Activated CD4-positive, alpha-beta T cell treated with anti-CD3 and anti-CD28 coated beads for 36 hours (primary cell): ENCODE measurements at regions not wholly inside any gene's neighbourhood (a gene's known extent, or its start where the extent isn't known, plus 50 kb on each side); places are given as distances from the start of the nearest gene placed in this dataset.

Experiments
- ATAC-seq: fragments of 200-7000 bp; cut with Tn5 transposase; one replicate; pipeline ENCODE4 v1.10.0; 2021; ENCODE audit warnings: mild to moderate bottlenecking, moderate library complexity
- CTCF ChIA-PET: fragments of 350-600 bp; sonication (Branson Sonifier 250); formaldehyde crosslinking; loops from one replicate; lab custom pipeline; 2021; ENCODE audit warnings: antibody characterized with exemption; lab: Charles Lee
- POLR2A ChIA-PET: fragments of 350-600 bp; sonication (Branson Sonifier 250); formaldehyde crosslinking; loops from one replicate; lab custom pipeline; 2021; ENCODE audit warnings: antibody characterized with exemption, inconsistent platforms; lab: Charles Lee
- DNase-seq: peaks from one replicate; pipeline ENCODE4 v3.0.0-alpha.2; 2020
- H3K27ac Mint-ChIP-seq: one replicate; pipeline ENCODE4 v1.8.0; 2021; ENCODE audit warnings: mixed read lengths
- H3K27me3 Mint-ChIP-seq: one replicate; pipeline ENCODE4 v1.8.0; 2021; ENCODE audit warnings: mixed read lengths
- H3K36me3 Mint-ChIP-seq: one replicate; pipeline ENCODE4 v1.8.0; 2021; ENCODE audit warnings: low read depth, mixed read lengths
- H3K4me1 Mint-ChIP-seq: one replicate; pipeline ENCODE4 v1.8.0; 2021; ENCODE audit warnings: mixed read lengths
- H3K4me3 Mint-ChIP-seq: one replicate; pipeline ENCODE4 v1.8.0; 2021; ENCODE audit warnings: mild to moderate bottlenecking, moderate library complexity, mixed read lengths
- H3K9me3 Mint-ChIP-seq: one replicate; pipeline ENCODE4 v1.8.0; 2021; ENCODE audit warnings: low read depth, mixed read lengths
- intact Hi-C, 2 experiments: fragments of 100-400 bp; cut with DNase I in 1 of 2; cut with micrococcal nuclease in 1 of 2; formaldehyde crosslinking; loops; one replicate each; pipeline versions ENCODE4 v1.14.2 to v1.15.1; 2022 to 2024; cut with DNase I, micrococcal nuclease

DNA sequence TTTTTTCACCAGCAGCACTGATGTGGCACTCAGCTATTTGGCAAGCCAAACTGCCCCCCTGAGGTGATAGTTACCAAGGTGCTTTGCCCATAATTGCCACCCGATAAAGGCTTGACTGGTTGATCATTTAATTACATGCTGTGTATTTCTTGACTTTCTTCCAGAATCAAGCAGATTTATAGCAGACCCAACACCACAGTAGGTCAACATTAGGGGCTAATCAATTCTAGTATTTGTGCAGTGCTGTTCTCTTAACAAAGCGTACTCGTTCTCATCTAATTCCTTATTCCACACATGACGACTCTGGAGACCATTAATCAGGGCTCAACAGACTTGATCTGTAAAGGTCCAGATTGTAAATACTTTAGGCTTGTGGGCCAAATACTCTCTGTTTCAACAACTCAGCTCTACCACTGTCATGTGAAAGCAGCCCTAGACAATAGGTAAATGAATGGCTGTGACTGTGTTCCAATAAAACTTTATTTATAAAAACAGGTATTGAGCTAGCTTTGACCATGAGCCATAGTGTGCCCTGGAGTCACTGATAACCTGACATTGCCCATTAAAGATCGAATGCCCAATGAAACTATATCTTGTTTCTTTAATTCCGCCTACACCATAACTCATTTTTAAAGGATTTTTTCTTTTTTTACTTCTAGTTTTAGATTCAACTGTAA is 119.1 kb upstream of the TMC3 start:
- ChIA-PET POLR2A (no interaction called here), CTCF (interaction anchor here (1.9 kb wide), 1 partner anchor 12 kb away, joined by 5 read pairs; no protein-coding TSS in a partner anchor)
- Mint-ChIP-seq H3K4me1 (no peaks in the 10 kb centered on the region), H3K27me3 (no peaks in the 10 kb centered on the region), H3K27ac (no peak overlapping the region), H3K4me3 (no peak overlapping the region), H3K9me3 (no peaks in the 10 kb centered on the region), H3K36me3 (no peaks in the 10 kb centered on the region)
- intact Hi-C loops: no loop called here
- no peak for DNase-seq
- ATAC-seq: no peak

DNA sequence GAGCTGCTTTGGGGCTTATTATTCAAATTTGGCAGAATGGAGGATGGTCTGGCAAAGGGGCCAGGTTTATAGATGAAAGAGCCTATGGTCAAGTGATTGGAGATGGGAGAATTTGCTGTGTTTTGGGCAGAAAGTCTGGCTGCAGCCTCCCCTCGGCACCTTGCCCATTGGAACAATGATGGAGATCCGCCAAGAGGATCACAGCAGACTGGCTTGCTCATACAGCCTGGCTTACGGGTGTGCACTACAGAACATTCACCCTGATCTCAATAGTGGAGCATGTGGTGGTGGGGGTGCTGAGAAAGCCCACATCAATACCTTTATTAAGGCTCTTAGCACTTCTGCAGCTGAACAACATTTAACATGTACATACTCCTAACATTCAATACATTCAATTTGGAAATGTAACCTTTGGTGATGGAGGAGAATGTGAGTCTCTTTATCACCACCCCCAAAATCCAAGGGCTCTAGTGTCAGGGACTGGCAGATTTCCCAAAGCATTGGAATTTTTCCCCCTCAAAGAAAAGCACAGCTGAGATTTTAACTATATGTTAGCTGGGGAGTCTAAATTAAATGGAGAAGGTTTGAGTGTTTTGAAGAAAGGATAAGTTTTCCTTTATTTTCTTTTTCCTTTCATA is 118.4 kb upstream of the TMC3 start:
- Mint-ChIP-seq H3K4me3 (no peak overlapping the region), H3K27me3 (no peaks in the 10 kb centered on the region), H3K4me1 (no peaks in the 10 kb centered on the region), H3K9me3 (no peaks in the 10 kb centered on the region), H3K27ac (no peak overlapping the region), H3K36me3 (no peaks in the 10 kb centered on the region)
- DNase-seq (no peak), ATAC-seq (no peak)
- ChIA-PET CTCF (interaction anchor here (1.9 kb wide), 1 partner anchor 11 kb away, joined by 5 read pairs; no protein-coding TSS in a partner anchor), POLR2A (no interaction called here)
- intact Hi-C loops: no loop called here

DNA sequence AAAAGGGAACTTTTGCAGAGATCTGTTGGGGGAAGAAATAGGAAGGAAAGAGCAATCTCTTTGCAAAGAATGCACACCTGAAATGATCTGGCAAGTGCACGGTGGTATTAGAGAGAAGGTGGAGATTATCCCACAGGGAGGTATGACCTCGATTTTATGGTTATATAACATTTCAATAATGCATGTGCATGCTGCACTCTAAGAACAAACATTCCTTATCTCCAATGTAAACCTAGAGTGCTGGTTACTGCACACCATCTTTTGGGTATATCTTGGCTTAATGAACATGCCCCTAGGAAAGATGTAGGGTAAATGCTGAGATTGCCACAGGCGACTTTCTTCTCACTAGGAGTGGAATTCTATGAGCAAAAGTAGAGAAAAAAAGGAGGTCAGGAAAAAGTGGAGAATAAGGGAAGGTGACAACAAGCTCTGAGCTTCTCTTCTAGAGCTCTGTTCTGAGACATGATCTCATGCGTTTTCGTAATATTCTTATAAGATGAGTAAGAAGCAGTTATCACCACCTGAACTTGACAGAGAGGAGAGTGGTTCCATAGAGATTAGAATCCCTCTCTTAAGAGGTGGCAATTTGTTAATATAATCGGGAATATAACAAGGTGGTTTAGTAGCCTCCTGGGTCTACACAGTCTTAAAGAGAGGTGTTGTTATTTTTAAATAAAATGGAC is 117.5 kb upstream of the TMC3 start:
- CTCF ChIA-PET: interaction anchor here (1.3 kb wide), 1 partner anchor 226 kb away, joined by 3 read pairs; no protein-coding TSS in a partner anchor
- no peak overlapping the region for H3K27ac Mint-ChIP-seq
- DNase-seq (no peak), ATAC-seq (no peak)
- H3K36me3 Mint-ChIP-seq: no peaks in the 10 kb centered on the region
- POLR2A ChIA-PET: no interaction called here
- no peak overlapping the region for H3K4me3 Mint-ChIP-seq
- H3K9me3 Mint-ChIP-seq: no peaks in the 10 kb centered on the region
- intact Hi-C loops: no loop called here
- H3K4me1 Mint-ChIP-seq: no peaks in the 10 kb centered on the region
- H3K27me3 Mint-ChIP-seq: peaks cover 2% of the 10 kb centered on the region

DNA sequence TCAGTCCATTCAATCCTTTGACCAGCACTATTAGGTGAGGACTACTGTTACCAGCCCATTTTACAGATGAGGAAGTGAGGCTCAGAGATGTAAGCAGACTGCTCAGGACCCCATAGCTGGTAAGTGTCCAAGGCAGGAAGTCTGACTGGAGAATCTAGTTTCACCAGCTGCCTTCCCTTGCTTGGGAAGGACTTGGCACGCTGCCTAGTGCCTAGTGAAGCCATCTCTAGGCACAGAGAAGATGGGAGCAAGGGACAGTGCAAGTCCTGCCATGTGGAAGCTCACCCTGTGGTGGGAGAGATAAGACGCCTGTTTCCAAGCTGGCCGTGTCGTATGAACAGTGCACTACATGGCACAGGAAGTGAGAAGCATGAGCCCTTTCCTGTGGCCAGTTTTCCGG is 111.8 kb upstream of the TMC3 start:
- ChIA-PET POLR2A (no interaction called here), CTCF (interaction anchor here (0.7 kb wide), 1 partner anchor 681 kb away, joined by 3 read pairs; no protein-coding TSS in a partner anchor)
- H3K36me3 Mint-ChIP-seq: no peaks in the 10 kb centered on the region
- no peak overlapping the region for H3K27ac Mint-ChIP-seq
- no peak overlapping the region for H3K4me3 Mint-ChIP-seq
- intact Hi-C loops: no loop called here
- DNase-seq: no peak
- H3K4me1 Mint-ChIP-seq: no peaks in the 10 kb centered on the region
- peaks cover 2% of the 10 kb centered on the region for H3K27me3 Mint-ChIP-seq
- no peaks in the 10 kb centered on the region for H3K9me3 Mint-ChIP-seq
- no peak for ATAC-seq

DNA sequence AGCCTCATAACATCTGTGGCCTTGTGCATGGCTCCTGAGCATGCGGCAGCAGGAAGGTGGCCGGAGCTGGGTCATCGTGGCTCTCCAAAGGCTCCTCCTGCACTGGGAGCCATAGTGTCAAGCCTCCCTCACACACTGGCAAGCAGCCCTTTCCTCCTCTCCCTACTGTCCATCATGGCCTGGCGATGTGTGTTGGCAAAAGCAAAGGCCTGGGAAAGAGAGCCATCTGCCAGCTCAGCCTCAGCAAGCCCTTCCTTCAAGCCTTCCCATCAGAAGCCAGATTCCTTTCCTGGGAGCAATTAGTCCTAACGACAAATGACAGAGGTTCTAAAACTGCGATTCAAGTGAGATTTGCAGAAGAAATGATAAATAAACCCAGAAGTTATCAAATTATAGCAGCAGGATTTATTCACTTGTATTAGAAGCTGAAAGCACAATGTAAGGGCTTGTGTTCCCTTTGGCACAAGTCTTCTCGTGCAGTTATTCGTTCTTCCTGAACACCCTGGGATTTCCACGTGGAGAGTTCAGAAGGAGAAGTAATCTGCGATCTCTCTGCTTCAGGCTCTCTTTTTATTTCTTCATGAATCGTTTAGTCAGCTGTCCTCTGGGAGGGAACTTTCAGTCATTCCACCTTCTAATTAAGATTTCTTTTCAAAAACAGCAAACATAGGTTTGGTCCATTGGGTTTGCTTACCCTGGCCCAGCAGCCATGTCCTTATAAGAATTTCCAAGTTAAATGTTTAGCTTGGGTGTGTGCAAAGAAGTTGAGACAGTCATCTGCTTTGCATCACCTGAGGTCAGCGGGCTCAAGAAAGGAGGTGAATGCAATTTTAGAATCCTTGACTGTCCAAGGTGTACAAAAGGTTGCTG is 110.3 kb upstream of the TMC3 start:
- no peaks in the 10 kb centered on the region for H3K36me3 Mint-ChIP-seq
- DNase-seq (no peak), ATAC-seq (no peak)
- no peaks in the 10 kb centered on the region for H3K4me1 Mint-ChIP-seq
- intact Hi-C loops: loop anchor here (5.0 kb wide), 2 partner anchors 623 to 713 kb away; no protein-coding TSS in a partner anchor
- H3K27ac Mint-ChIP-seq: no peak overlapping the region
- H3K27me3 Mint-ChIP-seq: peaks cover 4% of the 10 kb centered on the region
- H3K9me3 Mint-ChIP-seq: no peaks in the 10 kb centered on the region
- H3K4me3 Mint-ChIP-seq: no peak overlapping the region
- ChIA-PET CTCF (interaction anchor here (0.8 kb wide), 1 partner anchor 378 kb away, joined by 3 read pairs; no protein-coding TSS in a partner anchor), POLR2A (interaction anchor here (0.7 kb wide), 1 partner anchor 299 kb away, joined by 3 read pairs; no protein-coding TSS in a partner anchor)

DNA sequence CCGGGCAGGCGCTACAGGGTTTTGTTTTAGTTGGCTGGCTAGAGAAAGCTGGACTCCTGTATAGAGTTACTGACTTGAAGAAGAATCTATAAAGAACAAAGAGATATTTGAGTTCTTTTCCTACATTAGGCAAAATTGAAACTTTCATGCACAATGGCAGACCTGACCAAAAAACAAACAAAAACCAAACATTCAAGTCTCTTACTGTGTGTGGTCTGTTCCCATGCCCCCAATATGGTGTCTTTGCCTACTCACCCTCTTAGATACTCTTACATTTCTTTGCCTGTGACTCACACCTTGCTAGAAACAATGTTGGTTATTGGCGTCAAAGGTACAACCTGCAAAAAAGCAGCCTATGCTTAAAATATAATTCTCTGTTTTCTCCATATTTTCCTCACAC is 109.5 kb upstream of the TMC3 start:
- ChIA-PET CTCF (no interaction called here), POLR2A (no interaction called here)
- DNase-seq (no peak), ATAC-seq (no peak)
- Mint-ChIP-seq H3K36me3 (no peaks in the 10 kb centered on the region), H3K27ac (no peak overlapping the region), H3K4me1 (no peaks in the 10 kb centered on the region), H3K4me3 (no peak overlapping the region), H3K27me3 (peaks cover 4% of the 10 kb centered on the region), H3K9me3 (no peaks in the 10 kb centered on the region)
- intact Hi-C loops: loop anchor here (5.0 kb wide), 2 partner anchors 624 to 714 kb away; no protein-coding TSS in a partner anchor

DNA sequence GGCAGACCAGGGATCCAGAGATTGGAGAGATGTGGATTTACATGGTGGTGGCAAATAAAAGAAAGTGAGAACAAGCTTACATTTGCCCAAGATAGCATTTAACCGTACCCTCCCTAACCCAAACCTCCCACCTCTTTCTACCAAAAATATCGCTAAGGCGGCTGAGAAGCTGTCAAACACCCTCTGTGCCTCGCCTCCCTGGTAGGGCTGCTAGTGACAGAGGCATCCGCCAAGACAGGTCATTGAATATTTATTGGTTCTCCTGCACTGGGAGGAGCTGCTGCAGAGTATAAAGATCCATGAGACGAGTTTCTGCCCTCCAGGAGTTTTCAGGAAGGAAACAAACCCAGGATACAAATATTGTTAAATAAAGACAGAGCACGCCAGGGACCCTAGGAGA is 107.3 kb upstream of the TMC3 start:
- H3K27ac Mint-ChIP-seq: no peak overlapping the region
- H3K4me3 Mint-ChIP-seq: no peak overlapping the region
- H3K27me3 Mint-ChIP-seq: peaks cover 2% of the 10 kb centered on the region
- POLR2A ChIA-PET: no interaction called here
- ATAC-seq (no peak), DNase-seq (no peak)
- intact Hi-C loops: loop anchor here (2.0 to 5.0 kb wide), 5 partner anchors 565 to 717 kb away; partner anchors contain the start of gene MEX3B (in 1 of the 2)
- H3K36me3 Mint-ChIP-seq: no peaks in the 10 kb centered on the region
- no peaks in the 10 kb centered on the region for H3K4me1 Mint-ChIP-seq
- CTCF ChIA-PET: interaction anchor here (0.9 to 2.1 kb wide), 7 partner anchors 9 to 346 kb away, joined by 3 to 8 read pairs (median 5); no protein-coding TSS in a partner anchor
- no peaks in the 10 kb centered on the region for H3K9me3 Mint-ChIP-seq

DNA sequence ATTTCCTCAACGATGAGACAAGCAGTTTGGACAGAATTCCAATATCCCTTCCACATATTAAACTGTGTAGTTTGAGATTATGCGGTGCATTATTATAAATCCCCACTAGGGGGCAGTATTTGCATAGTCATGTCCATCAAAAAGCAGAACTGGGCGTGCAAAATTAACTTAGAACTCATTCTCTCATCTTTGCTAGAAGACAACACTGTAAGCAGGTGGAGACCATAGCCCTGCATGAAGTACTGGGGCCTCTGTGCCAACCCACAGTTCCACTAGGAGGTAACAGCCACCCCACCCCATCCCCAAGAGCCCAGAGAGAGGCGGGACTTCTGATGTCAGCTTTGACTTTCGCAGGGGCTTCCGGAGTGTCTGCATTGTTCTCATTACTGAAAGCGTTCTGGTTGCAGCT is 106.6 kb upstream of the TMC3 start:
- Mint-ChIP-seq H3K27me3 (peaks cover 2% of the 10 kb centered on the region), H3K27ac (no peak overlapping the region), H3K4me1 (no peaks in the 10 kb centered on the region), H3K9me3 (no peaks in the 10 kb centered on the region), H3K36me3 (no peaks in the 10 kb centered on the region), H3K4me3 (no peak overlapping the region)
- DNase-seq (no peak), ATAC-seq (peak; percentile 42)
- ChIA-PET CTCF (interaction anchor here (0.5 to 2.1 kb wide), 8 partner anchors 9 to 716 kb away, joined by 3 to 8 read pairs (median 4); no protein-coding TSS in a partner anchor), POLR2A (no interaction called here)
- intact Hi-C loops: loop anchor here (1.0 to 5.0 kb wide), 7 partner anchors 459 to 718 kb away; partner anchors contain the start of gene MEX3B (in 1 of the 2)

DNA sequence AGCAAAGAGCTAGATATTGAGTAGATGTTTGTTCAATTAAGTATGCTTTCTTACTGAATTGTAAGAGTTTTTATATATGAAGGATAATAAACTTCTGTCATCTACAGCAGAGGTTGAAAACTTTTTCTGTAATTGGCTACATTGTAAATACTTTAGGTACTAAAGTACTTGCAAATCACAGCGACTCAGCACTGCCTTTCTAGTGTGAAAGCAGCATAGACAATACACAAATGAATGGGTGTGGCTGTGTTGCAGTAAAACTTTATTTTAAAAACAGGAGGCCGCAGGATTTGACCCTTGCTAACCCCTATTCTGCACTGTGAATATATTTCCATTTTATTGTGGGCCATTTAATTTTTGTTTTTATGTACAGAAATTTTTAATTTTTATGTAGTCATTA is 104.3 kb upstream of the TMC3 start:
- peaks cover 3% of the 10 kb centered on the region for H3K27me3 Mint-ChIP-seq
- no peak for ATAC-seq
- no peak for DNase-seq

DNA sequence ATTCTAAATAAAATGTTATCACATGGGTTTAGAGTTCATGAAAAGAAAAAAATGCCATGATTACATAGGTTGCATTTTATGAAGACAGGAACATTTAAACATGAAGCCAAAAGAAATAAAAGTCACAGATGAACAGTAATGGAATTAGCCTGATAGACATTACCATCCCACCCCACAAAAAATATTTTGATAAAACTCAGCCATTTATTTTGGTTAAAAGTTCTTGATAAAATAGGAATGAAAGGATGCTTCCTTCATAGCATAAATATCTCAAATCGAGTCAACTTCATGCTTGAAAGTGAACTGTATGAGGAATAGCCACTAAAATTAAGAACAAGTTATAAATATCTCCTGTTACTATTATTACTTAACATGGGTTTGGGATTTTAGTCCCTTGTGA is 101.9 kb upstream of the TMC3 start:
- intact Hi-C loops: no loop called here
- no peaks in the 10 kb centered on the region for H3K36me3 Mint-ChIP-seq
- H3K4me3 Mint-ChIP-seq: no peak overlapping the region

More for the DNA sequence above, 104.3 kb upstream of the TMC3 start:
- CTCF ChIA-PET: interaction anchor here (1.0 to 1.6 kb wide), 2 partner anchors 9 to 80 kb away, joined by 3 to 4 read pairs; no protein-coding TSS in a partner anchor
- POLR2A ChIA-PET: no interaction called here
- Mint-ChIP-seq H3K36me3 (no peaks in the 10 kb centered on the region), H3K9me3 (no peaks in the 10 kb centered on the region), H3K4me1 (no peaks in the 10 kb centered on the region), H3K4me3 (no peak overlapping the region), H3K27ac (no peak overlapping the region)
- intact Hi-C loops: no loop called here

More for the DNA sequence above, 101.9 kb upstream of the TMC3 start:
- DNase-seq (no peak), ATAC-seq (no peak)
- POLR2A ChIA-PET: no interaction called here
- no peaks in the 10 kb centered on the region for H3K4me1 Mint-ChIP-seq
- CTCF ChIA-PET: no interaction called here
- no peak overlapping the region for H3K27ac Mint-ChIP-seq
- H3K9me3 Mint-ChIP-seq: no peaks in the 10 kb centered on the region
- H3K27me3 Mint-ChIP-seq: peaks cover 5% of the 10 kb centered on the region
